SU-DHL-6 (cell line): ENCODE measurements at regions not wholly inside any gene's neighbourhood (a gene's known extent, or its start where the extent isn't known, plus 50 kb on each side); places are given as distances from the start of the nearest gene placed in this dataset.

ENCODE experiments used
- CTCF ChIP-seq: fragments of 200-600 bp; sonication (generic); IDR thresholded peaks from one replicate; pipeline ENCODE4 v1.5.1; 2017; ENCODE audit warnings: antibody characterized with exemption, mild to moderate bottlenecking, low read length, moderate library complexity; ENCODE audit not compliant: insufficient read depth, poor library complexity, severe bottlenecking
- EZH2phosphoT487 ChIP-seq: fragments of 200-600 bp; sonication (generic), shearing (Covaris generic); conservative IDR thresholded peaks from 2 replicates; pipeline ENCODE4 v1.6.1; 2018; ENCODE audit warnings: mild to moderate bottlenecking, antibody characterized with exemption, low read length, moderate library complexity, mixed read lengths

GRCh38 chr2:142515493-142515892 is 362.0 kb upstream of the KYNU start:
- TF ChIP-seq CTCF: no peak
- TF ChIP-seq EZH2phosphoT487: no peak
